OCI-LY1 (cell line): ENCODE measurements at regions not wholly inside any gene's neighbourhood (a gene's known extent, or its start where the extent isn't known, plus 50 kb on each side); places are given as distances from the start of the nearest gene placed in this dataset.

Source experiments
- CTCF ChIP-seq: fragments of 200-600 bp; sonication (generic), shearing (Covaris generic); IDR thresholded peaks from 2 replicates; pipeline ENCODE4 v1.5.1; 2017; ENCODE audit warnings: mild to moderate bottlenecking, antibody characterized with exemption, low read length, moderate library complexity, mixed read lengths
- EZH2 ChIP-seq: fragments of 200-600 bp; sonication (generic), shearing (Covaris generic); IDR thresholded peaks from 2 replicates; pipeline ENCODE4 v1.8.0; 2017; ENCODE audit warnings: borderline replicate concordance, mixed run types, mild to moderate bottlenecking, antibody characterized with exemption, low read length, moderate library complexity, mixed read lengths

- TF ChIP-seq CTCF (no peak), EZH2 (no peak)
These were observed 107.7 kb upstream of the BCAT1 start for GRCh38 chr12:25056486-25057130.
